ENCODE measurements at regions not wholly inside any gene's neighbourhood (a gene's known extent, or its start where the extent isn't known, plus 50 kb on each side); places are given as distances from the start of the nearest gene placed in this dataset.
A peak's percentile ranks its signal among the peaks of the same experiment; 100 is the strongest.

DNA sequence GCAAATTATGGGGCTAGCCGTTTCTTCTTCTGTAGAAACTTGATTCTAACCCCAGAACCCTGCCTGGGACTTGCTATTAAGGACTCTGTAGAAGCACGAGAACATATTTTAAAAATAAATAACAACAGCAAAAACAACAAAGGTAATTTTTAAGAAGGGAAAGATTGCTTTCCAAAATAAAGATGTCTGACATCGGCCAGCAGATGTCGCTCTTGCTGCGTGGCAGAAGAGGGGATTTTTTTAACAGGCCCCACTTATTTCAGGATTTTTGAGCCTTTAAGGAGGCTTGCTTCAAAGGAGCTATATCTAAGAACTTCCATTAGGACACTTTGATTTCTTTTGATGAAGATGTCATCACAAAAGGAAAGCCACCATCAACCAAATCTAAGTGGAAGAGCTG is 62.8 kb upstream of the EGFL6 start:
- ChIA-PET RAD21 (ENCODE audit: low non-redundant PET in 1 of 2, low total read pairs in 2 of 2, uncharacterized antibody in 2 of 2, unreplicated experiment in 2 of 2) (interaction anchor here in 1 of 2 experiments (1.0 to 2.2 kb wide), 2 partner anchors 139 to 523 kb away, joined by 4 to 5 read pairs; partner anchors contain the start of gene GEMIN8), CTCF (interaction anchor here (0.7 to 2.4 kb wide), 11 partner anchors 15 to 560 kb away, joined by 3 to 43 read pairs (median 5); partner anchors contain the start of gene GEMIN8), POLR2A (interaction anchor here (1.0 kb wide), 1 partner anchor 140 kb away, joined by 3 read pairs; no protein-coding TSS in a partner anchor)
- Histone ChIP-seq H3K36me3 (ENCODE audit: control insufficient read depth in 1 of 2, insufficient read depth in 2 of 2, low read length in 2 of 2) (no peaks in the 10 kb centered on the region), H3K79me2 (ENCODE audit: insufficient read depth, low read length) (no peaks in the 10 kb centered on the region), H3K9ac (ENCODE audit: low read length) (no peak overlapping the region), H2AFZ (ENCODE audit: low read depth, low read length, poor library complexity, severe bottlenecking) (peak overlapping the region; percentile 21), H3K9me3 (ENCODE audit: control insufficient read depth in 1 of 2, insufficient read depth in 1 of 2, low read depth in 1 of 2, low read length in 2 of 2) (no peaks in the 10 kb centered on the region), H3K4me1 (ENCODE audit: control insufficient read depth in 1 of 2, insufficient read depth in 2 of 2, low read length in 2 of 2) (no peaks in the 10 kb centered on the region), H3K4me3 (replicated peaks in 1 of 2; ENCODE audit: low read depth in 1 of 2, low read length in 2 of 2) (no peak overlapping the region), H3K9me2 (ENCODE audit: insufficient read depth) (no peaks in the 10 kb centered on the region), H3K27me3 (ENCODE audit: insufficient read depth, low read length) (no peaks in the 10 kb centered on the region), H4K20me1 (ENCODE audit: insufficient read depth) (no peaks in the 10 kb centered on the region), H3K4me2 (ENCODE audit: low read length) (no peak overlapping the region), H3K27ac (ENCODE audit: low read depth, low read length) (no peak overlapping the region)
- TF ChIP-seq RAD21 (IDR thresholded peaks at IDR 0.05; ENCODE audit: low read depth), result peak; percentile 84
- TF ChIP-seq EGR1 (IDR thresholded peaks at IDR 0.05; ENCODE audit: low read depth), result no peak
- TF ChIP-seq, protein P1, sequence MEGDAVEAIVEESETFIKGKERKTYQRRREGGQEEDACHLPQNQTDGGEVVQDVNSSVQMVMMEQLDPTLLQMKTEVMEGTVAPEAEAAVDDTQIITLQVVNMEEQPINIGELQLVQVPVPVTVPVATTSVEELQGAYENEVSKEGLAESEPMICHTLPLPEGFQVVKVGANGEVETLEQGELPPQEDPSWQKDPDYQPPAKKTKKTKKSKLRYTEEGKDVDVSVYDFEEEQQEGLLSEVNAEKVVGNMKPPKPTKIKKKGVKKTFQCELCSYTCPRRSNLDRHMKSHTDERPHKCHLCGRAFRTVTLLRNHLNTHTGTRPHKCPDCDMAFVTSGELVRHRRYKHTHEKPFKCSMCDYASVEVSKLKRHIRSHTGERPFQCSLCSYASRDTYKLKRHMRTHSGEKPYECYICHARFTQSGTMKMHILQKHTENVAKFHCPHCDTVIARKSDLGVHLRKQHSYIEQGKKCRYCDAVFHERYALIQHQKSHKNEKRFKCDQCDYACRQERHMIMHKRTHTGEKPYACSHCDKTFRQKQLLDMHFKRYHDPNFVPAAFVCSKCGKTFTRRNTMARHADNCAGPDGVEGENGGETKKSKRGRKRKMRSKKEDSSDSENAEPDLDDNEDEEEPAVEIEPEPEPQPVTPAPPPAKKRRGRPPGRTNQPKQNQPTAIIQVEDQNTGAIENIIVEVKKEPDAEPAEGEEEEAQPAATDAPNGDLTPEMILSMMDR (IDR thresholded peaks at IDR 0.05 in 2 of 3, conservative IDR thresholded peaks at IDR 0.05 in 1 of 3; ENCODE audit: borderline replicate concordance in 1 of 3, insufficient read depth in 1 of 3, low read depth in 2 of 3, low read length in 2 of 3), result peak; percentile 51 to 67 (median 65); a peak in 5 of 6 replicates
- TF ChIP-seq YY1 (IDR thresholded peaks at IDR 0.05; ENCODE audit: extremely low read depth, insufficient replicate concordance, low read depth, low read length), result peak; percentile 13
- TF ChIP-seq FOSL1 (IDR thresholded peaks at IDR 0.05; ENCODE audit: low read depth), result no peak
- no peak for TF ChIP-seq EZH2 (IDR thresholded peaks at IDR 0.05)
- no TSS peak for BruUV-seq (replicated peaks)
- intact Hi-C loops (cut with micrococcal nuclease), result loop anchor here (1.0 to 5.0 kb wide), 3 partner anchors 140 to 526 kb away; no protein-coding TSS in a partner anchor
- DNase-seq (ENCODE audit: low read depth, low spot score), result peak; percentile 28
- no peak for ATAC-seq

DNA sequence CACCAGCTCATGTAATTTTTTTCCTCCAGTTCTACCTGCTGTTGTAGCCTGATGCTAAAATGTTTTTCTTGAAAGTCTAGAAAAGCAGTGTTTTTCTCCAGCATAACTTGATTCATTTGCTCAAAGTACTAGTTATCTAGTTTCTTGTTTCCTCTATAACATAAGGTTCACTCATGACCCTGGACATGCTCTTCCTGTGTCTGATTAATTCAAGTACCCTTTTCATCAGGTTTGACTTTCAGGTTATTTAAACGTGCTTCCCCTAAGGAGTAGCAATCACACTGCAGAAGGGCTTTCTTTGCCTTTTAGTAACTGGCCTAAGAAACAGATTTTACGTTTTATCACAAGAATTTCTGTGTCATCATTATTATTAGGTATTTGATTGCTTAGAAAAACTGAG is 66.8 kb upstream of the EGFL6 start:
- Histone ChIP-seq H2AFZ (ENCODE audit: low read depth, low read length, poor library complexity, severe bottlenecking) (no peak overlapping the region), H3K4me2 (ENCODE audit: low read length) (no peak overlapping the region), H3K9me2 (ENCODE audit: insufficient read depth) (no peaks in the 10 kb centered on the region), H4K20me1 (ENCODE audit: insufficient read depth) (no peaks in the 10 kb centered on the region), H3K4me3 (replicated peaks in 1 of 2; ENCODE audit: low read depth in 1 of 2, low read length in 2 of 2) (no peak overlapping the region), H3K27ac (ENCODE audit: low read depth, low read length) (no peak overlapping the region), H3K27me3 (ENCODE audit: insufficient read depth, low read length) (no peaks in the 10 kb centered on the region), H3K4me1 (ENCODE audit: control insufficient read depth in 1 of 2, insufficient read depth in 2 of 2, low read length in 2 of 2) (no peaks in the 10 kb centered on the region), H3K79me2 (ENCODE audit: insufficient read depth, low read length) (no peaks in the 10 kb centered on the region), H3K9ac (ENCODE audit: low read length) (no peak overlapping the region), H3K9me3 (ENCODE audit: control insufficient read depth in 1 of 2, insufficient read depth in 1 of 2, low read depth in 1 of 2, low read length in 2 of 2) (no peaks in the 10 kb centered on the region), H3K36me3 (ENCODE audit: control insufficient read depth in 1 of 2, insufficient read depth in 2 of 2, low read length in 2 of 2) (no peaks in the 10 kb centered on the region)
- ChIA-PET RAD21 (ENCODE audit: low non-redundant PET in 1 of 2, low total read pairs in 2 of 2, uncharacterized antibody in 2 of 2, unreplicated experiment in 2 of 2) (no interaction called here), CTCF (no interaction called here), POLR2A (no interaction called here)
- no TSS peak for BruUV-seq (replicated peaks)
- ATAC-seq (no peak), DNase-seq (ENCODE audit: low read depth, low spot score) (no peak)
- intact Hi-C loops (cut with micrococcal nuclease), result no loop called here
- no peak for TF ChIP-seq ZFX (IDR thresholded peaks at IDR 0.05)
- TF ChIP-seq EZH2 (IDR thresholded peaks at IDR 0.05), result no peak
- no peak for TF ChIP-seq SP1 (IDR thresholded peaks at IDR 0.05; ENCODE audit: low read depth)
- TF ChIP-seq POLR2A (IDR thresholded peaks at IDR 0.05; ENCODE audit: borderline replicate concordance, extremely low read depth, insufficient read depth, insufficient read length), result no peak
- TF ChIP-seq EGR1 (IDR thresholded peaks at IDR 0.05; ENCODE audit: low read depth), result no peak
- TF ChIP-seq ATF3 (IDR thresholded peaks at IDR 0.05), result no peak
- no peak for TF ChIP-seq SIN3A (IDR thresholded peaks at IDR 0.05; ENCODE audit: low read depth)
- no peak for TF ChIP-seq RAD21 (IDR thresholded peaks at IDR 0.05; ENCODE audit: low read depth)
- TF ChIP-seq, protein P2, sequence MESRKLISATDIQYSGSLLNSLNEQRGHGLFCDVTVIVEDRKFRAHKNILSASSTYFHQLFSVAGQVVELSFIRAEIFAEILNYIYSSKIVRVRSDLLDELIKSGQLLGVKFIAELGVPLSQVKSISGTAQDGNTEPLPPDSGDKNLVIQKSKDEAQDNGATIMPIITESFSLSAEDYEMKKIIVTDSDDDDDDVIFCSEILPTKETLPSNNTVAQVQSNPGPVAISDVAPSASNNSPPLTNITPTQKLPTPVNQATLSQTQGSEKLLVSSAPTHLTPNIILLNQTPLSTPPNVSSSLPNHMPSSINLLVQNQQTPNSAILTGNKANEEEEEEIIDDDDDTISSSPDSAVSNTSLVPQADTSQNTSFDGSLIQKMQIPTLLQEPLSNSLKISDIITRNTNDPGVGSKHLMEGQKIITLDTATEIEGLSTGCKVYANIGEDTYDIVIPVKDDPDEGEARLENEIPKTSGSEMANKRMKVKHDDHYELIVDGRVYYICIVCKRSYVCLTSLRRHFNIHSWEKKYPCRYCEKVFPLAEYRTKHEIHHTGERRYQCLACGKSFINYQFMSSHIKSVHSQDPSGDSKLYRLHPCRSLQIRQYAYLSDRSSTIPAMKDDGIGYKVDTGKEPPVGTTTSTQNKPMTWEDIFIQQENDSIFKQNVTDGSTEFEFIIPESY (IDR thresholded peaks at IDR 0.05; ENCODE audit: extremely low read depth, insufficient replicate concordance, low read length), result no peak
